Peyer's patch (tissue), 4 donors: ENCODE measurements at regions not wholly inside any gene's neighbourhood (a gene's known extent, or its start where the extent isn't known, plus 50 kb on each side); places are given as distances from the start of the nearest gene placed in this dataset.

Experiments
- CTCF ChIP-seq, 6 experiments: fragments of 450-650 bp in 4 of 6; fragments of 200-600 bp in 2 of 6; sonication (generic) in 1 of 6; IDR thresholded peaks; one replicate each; pipeline ENCODE4 v1.5.1; 2017 to 2019; ENCODE audit warnings: antibody characterized with exemption in 6 of 6, mild to moderate bottlenecking in 3 of 6, moderate library complexity in 1 of 6
- POLR2A ChIP-seq, 2 donors: fragments of 450-650 bp; IDR thresholded peaks; one replicate each; pipeline ENCODE4 v1.5.1; 2017; ENCODE audit warnings: antibody characterized with exemption in 2 of 2, mild to moderate bottlenecking in 2 of 2, moderate library complexity in 2 of 2

- TF ChIP-seq CTCF (IDR thresholded peaks at IDR 0.05): no peak
- no peak for TF ChIP-seq POLR2A (IDR thresholded peaks at IDR 0.05)
Observed at GRCh38 chr13:107518292-107518691, 697.0 kb downstream of the LIG4 start.
